AG04449 (cell line): ENCODE measurements at regions not wholly inside any gene's neighbourhood (a gene's known extent, or its start where the extent isn't known, plus 50 kb on each side); places are given as distances from the start of the nearest gene placed in this dataset.

ENCODE experiments used
- CTCF ChIA-PET: fragments of 350-600 bp; formaldehyde crosslinking; extraction: SDS; loops from one replicate; lab custom pipeline; 2021; ENCODE audit warnings: antibody characterized with exemption; lab: Yijun Ruan, JAX
- POLR2A ChIA-PET: fragments of 400-600, 350-600 bp; formaldehyde crosslinking; extraction: SDS; loops from one replicate; lab custom pipeline; 2020; ENCODE audit warnings: antibody characterized with exemption, inconsistent platforms; lab: Yijun Ruan, JAX
- DNase-seq: peaks from one replicate; pipeline ENCODE4 v3.0.0-alpha.2; 2010; ENCODE audit warnings: low read depth, low spot score
- H3K4me3 ChIP-seq: 2 replicates; pipeline ENCODE4 v1.5.1; 2011; ENCODE audit warnings: low read depth, mild to moderate bottlenecking, control low read depth, low read length
- TF ChIP-seq, protein P1 (sequence below): IDR thresholded peaks from one replicate; pipeline ENCODE4 v1.5.1; 2011; ENCODE audit warnings: mild to moderate bottlenecking, moderate library complexity, low read length, control low read depth, inconsistent platforms; ENCODE audit not compliant: insufficient read depth; ENCODE audit errors: missing control alignments

DNA sequence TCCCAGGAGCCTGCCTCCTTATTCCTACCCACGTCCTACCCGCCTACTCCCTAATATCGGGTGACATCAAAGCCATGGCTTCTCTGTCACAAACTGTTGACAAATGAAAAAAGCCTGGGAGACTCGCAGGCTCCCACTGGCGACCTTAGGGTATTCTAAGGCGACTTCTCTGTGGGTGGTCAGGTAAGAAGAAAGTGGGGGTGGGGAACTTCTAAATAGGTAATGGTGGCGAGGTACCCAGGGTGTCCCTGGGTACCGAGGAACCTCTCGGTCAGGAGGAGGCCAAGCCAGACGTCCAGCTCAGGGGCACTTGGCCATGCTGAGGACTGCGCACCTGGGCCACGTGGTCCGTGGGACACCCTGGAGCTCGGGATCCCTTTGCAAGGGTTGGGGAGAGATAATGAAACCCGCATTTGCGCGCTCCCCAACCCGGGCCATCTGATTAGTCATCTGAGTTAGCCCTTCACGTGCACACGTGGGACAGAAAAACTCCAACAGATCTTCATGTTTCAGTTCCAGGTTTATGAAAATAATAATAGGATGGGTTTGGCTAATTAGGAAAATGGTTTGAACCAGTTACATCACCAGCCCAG, 78.2 kb downstream of the NR2F2 start:
- CTCF ChIA-PET = no interaction called here
- no peak for DNase-seq
- TF ChIP-seq, protein P1, sequence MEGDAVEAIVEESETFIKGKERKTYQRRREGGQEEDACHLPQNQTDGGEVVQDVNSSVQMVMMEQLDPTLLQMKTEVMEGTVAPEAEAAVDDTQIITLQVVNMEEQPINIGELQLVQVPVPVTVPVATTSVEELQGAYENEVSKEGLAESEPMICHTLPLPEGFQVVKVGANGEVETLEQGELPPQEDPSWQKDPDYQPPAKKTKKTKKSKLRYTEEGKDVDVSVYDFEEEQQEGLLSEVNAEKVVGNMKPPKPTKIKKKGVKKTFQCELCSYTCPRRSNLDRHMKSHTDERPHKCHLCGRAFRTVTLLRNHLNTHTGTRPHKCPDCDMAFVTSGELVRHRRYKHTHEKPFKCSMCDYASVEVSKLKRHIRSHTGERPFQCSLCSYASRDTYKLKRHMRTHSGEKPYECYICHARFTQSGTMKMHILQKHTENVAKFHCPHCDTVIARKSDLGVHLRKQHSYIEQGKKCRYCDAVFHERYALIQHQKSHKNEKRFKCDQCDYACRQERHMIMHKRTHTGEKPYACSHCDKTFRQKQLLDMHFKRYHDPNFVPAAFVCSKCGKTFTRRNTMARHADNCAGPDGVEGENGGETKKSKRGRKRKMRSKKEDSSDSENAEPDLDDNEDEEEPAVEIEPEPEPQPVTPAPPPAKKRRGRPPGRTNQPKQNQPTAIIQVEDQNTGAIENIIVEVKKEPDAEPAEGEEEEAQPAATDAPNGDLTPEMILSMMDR = no peak
- POLR2A ChIA-PET = no interaction called here
- no peak overlapping the region for H3K4me3 ChIP-seq

DNA sequence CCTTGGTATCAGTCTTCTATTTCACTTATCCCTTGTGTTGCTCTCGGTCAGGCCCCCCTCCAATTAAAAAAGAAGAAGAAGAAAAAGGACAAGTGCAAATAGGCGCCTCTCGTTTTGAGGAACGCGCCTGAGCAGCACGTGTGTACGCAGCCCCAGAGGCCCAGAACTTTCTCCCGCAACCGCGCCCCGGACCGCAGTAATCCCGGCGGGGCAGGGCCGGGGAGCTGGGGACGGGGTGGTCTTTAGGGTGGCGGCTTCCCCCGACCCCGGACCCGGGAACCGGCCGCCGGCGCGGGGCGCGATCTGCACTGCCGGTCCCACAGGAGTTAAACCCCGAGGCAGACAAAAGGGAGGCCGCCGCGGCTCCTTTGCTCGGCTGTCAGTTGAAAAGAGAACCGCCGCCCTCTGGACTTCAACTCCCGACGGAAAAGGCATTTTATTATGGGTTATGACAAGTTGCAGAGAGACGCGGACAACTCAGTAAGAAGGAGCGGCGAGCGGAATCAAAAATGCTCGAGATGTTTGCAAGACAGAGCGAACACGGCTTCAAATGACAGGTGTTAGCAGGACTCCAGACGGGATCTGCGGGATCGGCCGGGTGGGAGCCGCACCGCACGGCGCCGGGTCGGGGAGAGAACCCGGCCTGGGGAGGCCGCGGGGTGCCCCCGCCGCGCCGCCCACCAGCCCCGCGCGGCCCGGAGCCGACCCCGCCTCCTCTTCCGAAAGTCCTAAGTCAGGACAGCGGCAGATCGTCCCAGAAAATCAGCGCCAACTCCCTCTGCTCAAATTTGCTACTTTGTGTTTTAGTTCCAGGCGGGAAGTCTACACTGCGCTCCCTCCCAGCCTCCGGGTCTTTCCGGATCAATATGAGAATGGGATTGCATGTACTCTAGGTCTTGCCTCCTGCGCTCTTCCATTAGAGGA, 79.0 kb downstream of the NR2F2 start:
- POLR2A ChIA-PET = interaction anchor here (0.6 kb wide), 1 partner anchor 76 kb away, joined by 3 read pairs; no protein-coding TSS in a partner anchor
- no peak for DNase-seq
- TF ChIP-seq, protein P1 = no peak
- CTCF ChIA-PET = no interaction called here
- H3K4me3 ChIP-seq = no peak overlapping the region

DNA sequence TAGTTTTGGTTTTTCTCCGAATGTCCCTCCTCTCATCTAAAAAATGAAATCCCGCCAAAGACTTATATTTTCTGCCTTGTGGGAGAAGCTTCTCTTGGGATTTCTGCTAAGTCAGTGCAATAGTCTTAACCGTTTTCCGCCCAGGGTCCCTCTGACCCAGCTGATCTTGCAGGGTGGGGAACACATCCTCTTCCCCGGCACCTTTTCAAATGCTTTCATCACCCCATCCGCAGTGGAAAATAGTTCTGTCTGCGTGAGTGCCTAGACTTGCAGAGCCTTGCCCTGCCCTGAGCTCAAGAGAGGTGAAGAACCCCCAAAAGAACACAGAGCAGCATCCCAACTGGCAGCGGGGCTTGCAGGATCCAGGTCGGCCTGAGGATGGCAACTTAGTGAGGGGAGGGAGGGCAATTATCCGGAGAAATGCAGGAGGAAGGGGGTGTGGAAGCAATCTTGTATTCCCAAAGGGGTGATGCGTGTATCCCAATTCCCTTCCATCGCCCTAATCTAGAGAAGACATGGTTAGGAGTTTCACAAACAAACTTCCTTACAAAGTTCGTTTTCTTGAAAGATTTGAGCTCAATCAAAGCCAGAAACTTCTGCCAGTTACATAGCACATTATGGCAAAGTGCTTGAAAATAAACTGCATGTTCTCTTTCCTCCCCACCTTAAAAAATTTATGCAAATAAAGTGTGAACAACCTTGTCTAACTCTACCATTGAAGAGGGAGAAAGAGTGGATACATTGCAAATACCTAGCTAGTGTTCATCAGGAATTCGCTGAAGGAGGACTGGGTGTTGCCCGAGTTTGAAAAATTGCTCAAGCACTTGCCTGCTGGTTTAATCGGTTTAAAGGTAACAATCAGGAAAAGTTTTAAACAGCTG, 79.9 kb downstream of the NR2F2 start:
- ChIA-PET POLR2A (interaction anchor here (0.6 kb wide), 1 partner anchor 75 kb away, joined by 3 read pairs; no protein-coding TSS in a partner anchor), CTCF (no interaction called here)
- TF ChIP-seq, protein P1 = no peak
- no peak for DNase-seq
- no peak overlapping the region for H3K4me3 ChIP-seq

DNA sequence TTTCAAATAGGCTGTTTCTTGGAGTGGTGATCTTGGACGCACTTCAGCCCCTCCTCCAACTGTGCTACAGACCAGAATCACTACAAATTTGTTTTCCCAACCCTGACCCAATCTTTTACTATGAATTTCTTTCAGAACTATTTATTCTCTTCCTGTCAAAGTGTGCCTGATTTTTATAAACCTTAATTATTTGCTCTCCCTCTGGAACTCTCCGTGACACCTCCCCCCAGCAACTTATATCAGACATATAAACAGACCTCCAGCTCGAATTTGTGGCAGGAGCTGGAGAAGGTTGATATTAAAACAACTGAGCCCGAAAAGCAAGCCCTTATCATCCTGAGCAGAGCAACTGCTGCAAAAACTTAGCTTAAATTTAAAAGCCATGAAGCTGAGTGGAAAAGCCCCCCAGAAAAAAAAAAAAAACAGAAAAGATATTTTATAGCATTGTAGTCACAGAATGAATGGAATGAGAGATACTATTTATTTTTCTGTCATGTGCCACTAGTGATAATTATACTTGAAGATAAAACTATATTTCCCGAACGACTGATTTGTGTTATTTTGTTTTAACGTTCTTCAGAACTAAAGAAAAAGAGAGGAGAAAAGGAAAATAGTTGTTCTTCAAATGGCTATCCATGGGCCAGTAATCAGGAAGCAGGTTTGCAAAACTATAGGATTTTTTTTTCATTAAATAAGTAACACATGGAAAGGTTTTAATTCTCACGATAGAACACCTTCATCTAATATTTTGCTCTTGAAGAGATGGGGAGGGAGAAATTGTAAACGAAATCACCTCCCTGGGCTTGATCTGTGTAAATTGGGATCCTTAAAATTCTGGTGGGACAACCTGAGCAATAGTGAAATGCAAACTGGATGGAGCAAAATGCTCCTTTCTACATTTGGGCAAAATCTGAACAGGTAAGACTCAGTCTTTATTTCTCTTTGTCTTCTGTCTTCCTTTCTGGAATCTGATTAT, 80.8 kb downstream of the NR2F2 start:
- H3K4me3 ChIP-seq = no peak overlapping the region
- TF ChIP-seq, protein P1 = no peak
- no peak for DNase-seq
- ChIA-PET POLR2A (no interaction called here), CTCF (no interaction called here)

DNA sequence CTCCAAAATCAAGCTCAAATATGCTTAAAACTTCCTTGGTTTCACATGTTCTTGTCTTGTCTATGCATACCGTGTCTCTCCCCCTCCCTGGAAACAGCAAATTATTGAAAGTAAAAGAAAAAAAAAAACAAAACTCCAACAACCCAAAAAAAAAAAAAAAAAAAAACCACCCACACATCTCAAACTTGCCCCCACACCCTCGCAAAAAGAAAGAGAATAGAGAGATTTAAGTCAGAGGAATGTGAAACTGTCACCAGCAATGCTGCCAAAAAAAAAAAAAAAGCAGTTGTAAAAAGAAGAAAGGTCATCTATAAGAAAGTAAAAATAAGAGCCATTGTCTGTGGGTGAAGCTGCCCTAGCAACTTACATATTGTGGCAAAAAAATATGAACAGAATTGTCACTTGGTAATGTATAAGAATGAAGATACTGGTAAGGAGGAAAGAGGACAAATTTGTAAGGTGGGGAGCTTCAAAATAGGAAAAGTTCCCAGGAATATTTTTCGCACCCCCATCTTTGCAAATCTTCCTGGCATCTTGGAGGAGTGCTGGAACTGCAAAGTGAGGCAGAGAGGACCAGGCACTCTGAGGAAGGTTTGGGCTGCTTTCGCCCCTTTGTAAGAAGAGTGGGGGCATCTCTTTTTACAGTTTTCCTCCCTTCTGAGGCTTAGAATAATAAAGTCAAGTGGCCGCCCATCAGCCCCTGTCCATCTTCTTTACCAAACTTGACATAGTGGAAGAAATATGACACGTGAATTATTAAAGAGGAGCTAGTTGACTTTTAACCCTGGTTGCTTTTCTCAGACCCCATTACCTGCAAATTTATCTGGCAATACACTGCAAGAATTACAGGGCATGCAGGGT, 81.8 kb downstream of the NR2F2 start:
- ChIA-PET POLR2A (no interaction called here), CTCF (no interaction called here)
- TF ChIP-seq, protein P1 = no peak
- DNase-seq = no peak
- H3K4me3 ChIP-seq = no peak overlapping the region
